Nucleus accumbens (tissue), 56 donors: ENCODE measurements at regions not wholly inside any gene's neighbourhood (a gene's known extent, or its start where the extent isn't known, plus 50 kb on each side); places are given as distances from the start of the nearest gene placed in this dataset.

Source experiments
- DNase-seq, 56 donors: peaks; one replicate each; lab custom pipeline; 2025; lab: John Stamatoyannopoulos, UW

DNA sequence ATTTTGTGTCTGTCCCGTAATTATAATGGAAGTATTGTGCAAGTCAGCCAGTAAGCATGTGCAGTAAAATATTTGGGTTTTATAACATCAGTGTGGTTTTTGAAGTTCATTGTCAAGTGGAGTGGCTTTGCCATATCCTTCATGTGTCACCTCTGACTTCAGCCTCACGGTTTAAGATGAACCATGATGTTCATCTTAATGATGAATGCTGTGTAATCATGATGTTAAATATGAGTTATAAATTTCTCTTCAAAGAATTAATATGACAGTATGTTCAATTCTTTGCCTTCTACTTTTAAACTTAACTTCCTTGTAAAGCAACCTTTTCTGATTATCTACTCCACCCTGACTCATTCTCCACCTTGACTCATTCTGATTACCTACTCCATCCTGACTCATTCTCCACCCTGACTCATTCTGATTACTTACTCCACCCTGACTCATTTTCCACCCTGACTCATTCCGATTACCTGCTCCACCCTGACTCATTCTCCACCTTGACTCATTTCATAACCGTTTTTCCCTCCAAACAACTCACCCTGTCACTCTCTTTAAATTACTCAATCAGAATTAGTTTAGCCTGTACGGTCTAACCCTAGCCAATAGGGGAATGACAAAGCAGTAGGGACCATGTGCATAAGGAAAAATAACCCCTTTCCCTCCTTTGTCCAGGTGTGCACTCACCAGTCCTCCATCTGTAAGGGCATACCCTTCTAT, 50.3 kb upstream of the ANKRD10 start:
- peak in 14 of 56 donors; percentile 3 to 81 (median 21) for DNase-seq
